ENCODE measurements at regions not wholly inside any gene's neighbourhood (a gene's known extent, or its start where the extent isn't known, plus 50 kb on each side); places are given as distances from the start of the nearest gene placed in this dataset.

DNA sequence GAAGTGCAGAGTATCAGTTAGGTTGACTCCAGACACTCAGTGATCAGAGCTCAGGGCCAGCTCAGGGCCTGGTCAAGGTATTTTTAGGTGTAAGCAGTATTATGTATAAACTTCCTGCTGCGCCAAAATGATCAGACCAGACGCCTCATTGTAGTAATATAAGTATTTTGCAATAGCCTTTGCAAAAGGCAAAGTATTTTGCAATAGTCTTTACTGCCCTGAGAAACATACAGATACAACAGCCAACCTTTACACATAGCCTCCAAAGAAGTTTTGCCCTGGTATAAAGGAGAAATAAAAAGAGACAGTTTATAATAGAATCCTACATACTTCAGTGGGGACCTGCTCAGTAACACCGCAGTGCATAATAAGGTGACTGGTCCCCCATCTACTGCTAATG lies 333.0 kb upstream of the EEF2KMT start:
- ATAC-seq (no peak), DNase-seq (no peak)
- no peak overlapping the region for H3K27ac Mint-ChIP-seq
- peaks cover 2% of the 10 kb centered on the region for H3K27me3 Mint-ChIP-seq
- H3K4me3 Mint-ChIP-seq, result no peak overlapping the region
- no peaks in the 10 kb centered on the region for H3K4me1 Mint-ChIP-seq
- no peaks in the 10 kb centered on the region for H3K9me3 Mint-ChIP-seq

- no peak for ATAC-seq
- H3K4me3 Mint-ChIP-seq, result no peak overlapping the region
- H3K4me1 Mint-ChIP-seq, result no peaks in the 10 kb centered on the region
- peaks cover 5% of the 10 kb centered on the region for H3K27me3 Mint-ChIP-seq
- no peaks in the 10 kb centered on the region for H3K9me3 Mint-ChIP-seq
- no peak for DNase-seq
- H3K27ac Mint-ChIP-seq, result no peak overlapping the region
Observed at GRCh38 chr16:5428932-5429331, 331.3 kb upstream of the EEF2KMT start.

- ATAC-seq (no peak), DNase-seq (no peak)
- H3K4me1 Mint-ChIP-seq, result no peaks in the 10 kb centered on the region
- peaks cover 5% of the 10 kb centered on the region for H3K27me3 Mint-ChIP-seq
- H3K4me3 Mint-ChIP-seq, result no peak overlapping the region
- no peak overlapping the region for H3K27ac Mint-ChIP-seq
- no peaks in the 10 kb centered on the region for H3K9me3 Mint-ChIP-seq
Observed at GRCh38 chr16:5427571-5427970, 330.0 kb upstream of the EEF2KMT start.

GRCh38 chr16:5422643-5423496 lies 325.3 kb upstream of the EEF2KMT start:
- Mint-ChIP-seq H3K4me3 (no peak overlapping the region), H3K9me3 (no peaks in the 10 kb centered on the region), H3K27ac (no peak overlapping the region), H3K27me3 (peaks cover 17% of the 10 kb centered on the region), H3K4me1 (no peaks in the 10 kb centered on the region)
- ATAC-seq (no peak), DNase-seq (no peak)

DNA sequence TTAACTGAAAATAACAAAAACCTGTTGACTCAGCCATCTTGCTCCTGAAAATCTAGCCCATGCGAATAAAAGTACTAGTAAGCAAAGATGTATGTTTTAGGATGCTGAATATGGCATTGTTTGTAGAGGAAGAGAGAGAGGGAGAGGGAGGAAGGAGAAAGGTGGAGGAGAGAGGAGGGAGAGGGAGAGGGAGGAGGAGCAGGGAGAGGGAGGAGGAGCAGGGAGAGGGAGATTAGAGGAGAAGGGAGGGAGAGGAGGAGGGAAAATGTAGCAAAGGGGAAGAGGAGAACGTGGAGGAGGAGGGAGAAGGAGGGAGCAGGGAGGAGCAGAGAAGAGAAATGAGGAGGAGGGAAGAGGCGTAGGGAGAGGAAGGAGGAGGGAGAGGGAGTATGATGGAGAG lies 324.5 kb upstream of the EEF2KMT start:
- Mint-ChIP-seq H3K4me3 (no peak overlapping the region), H3K4me1 (no peaks in the 10 kb centered on the region), H3K27ac (no peak overlapping the region), H3K27me3 (peaks cover 17% of the 10 kb centered on the region), H3K9me3 (no peaks in the 10 kb centered on the region)
- DNase-seq, result no peak
- no peak for ATAC-seq

DNA sequence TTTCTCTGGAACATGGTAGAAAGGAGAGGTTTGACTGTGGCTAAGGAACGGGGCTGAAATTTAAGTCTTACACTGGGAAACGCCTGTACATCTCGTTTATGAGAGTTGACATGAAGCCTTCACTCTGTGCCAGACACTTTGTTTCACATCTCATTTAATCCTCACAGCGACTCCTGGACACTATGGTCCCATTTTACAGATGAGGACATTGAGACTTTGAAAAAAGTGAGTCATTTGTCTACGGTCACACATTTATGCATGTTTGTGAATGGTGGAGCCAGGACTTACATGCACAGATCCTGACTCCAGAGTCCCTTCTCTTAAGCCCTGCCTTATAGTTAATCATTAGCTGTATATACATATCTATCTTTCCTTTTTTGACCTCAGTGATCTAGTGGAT lies 318.4 kb upstream of the EEF2KMT start:
- H3K9me3 Mint-ChIP-seq, result peaks cover 1 to 19% of the 10 kb centered on the region in 2 donors
- DNase-seq (no peak), ATAC-seq (no peak)
- H3K27ac Mint-ChIP-seq, result no peak overlapping the region
- H3K4me3 Mint-ChIP-seq, result no peak overlapping the region
- H3K27me3 Mint-ChIP-seq, result peaks cover 22% of the 10 kb centered on the region
- no peaks in the 10 kb centered on the region for H3K4me1 Mint-ChIP-seq

- H3K27ac Mint-ChIP-seq, result no peak overlapping the region
- DNase-seq (no peak), ATAC-seq (no peak)
- peaks cover 6 to 22% of the 10 kb centered on the region in 2 donors for H3K9me3 Mint-ChIP-seq
- no peaks in the 10 kb centered on the region for H3K4me1 Mint-ChIP-seq
- peaks cover 25% of the 10 kb centered on the region for H3K27me3 Mint-ChIP-seq
- no peak overlapping the region for H3K4me3 Mint-ChIP-seq
Observed at GRCh38 chr16:5415123-5415522, 317.5 kb upstream of the EEF2KMT start.

DNA sequence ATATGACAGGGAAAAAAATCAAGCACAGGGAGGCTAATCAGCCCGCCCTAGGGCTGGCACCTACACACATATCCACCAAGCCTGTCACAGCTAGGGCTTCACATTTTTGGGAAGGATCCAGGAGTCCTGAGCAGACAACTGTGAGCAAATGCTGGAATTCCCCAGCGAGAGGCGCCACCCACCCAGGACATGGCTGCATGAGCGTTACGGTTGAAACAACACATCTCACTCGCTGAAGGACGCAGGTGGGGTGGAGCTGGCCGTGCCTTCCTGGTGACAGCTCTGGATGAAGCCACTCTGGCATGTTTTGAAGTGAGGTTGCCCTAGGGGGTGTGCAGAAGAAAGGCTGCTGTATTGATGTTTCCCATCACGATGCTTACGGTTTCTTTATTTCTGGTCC lies 315.1 kb upstream of the EEF2KMT start:
- peaks cover 13% of the 10 kb centered on the region for H3K27me3 Mint-ChIP-seq

DNA sequence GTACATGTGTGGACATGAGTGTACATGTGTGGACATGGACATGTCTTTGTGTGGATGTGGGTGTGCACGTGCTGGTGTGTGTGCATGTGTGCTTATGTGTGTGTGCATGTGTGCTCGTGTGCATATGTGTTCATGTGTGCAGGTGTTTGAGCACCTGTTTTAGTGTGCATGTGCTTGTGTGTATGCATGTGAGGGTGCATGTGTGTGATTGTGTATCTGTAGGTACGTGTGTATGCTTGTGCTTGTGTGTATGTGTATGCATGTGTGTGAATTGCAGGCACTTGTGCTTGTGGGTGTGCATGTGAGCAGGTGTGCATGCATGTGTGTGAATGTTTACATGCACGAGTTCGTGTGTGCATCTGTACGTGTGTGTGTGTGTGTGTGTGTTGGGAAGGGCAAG lies 300.6 kb upstream of the EEF2KMT start:
- Mint-ChIP-seq H3K4me1 (no peaks in the 10 kb centered on the region), H3K9me3 (no peaks in the 10 kb centered on the region), H3K4me3 (no peak overlapping the region), H3K27ac (no peak overlapping the region), H3K27me3 (peaks cover 11% of the 10 kb centered on the region)
- ATAC-seq, result no peak
- no peak for DNase-seq

More for the DNA sequence above, 315.1 kb upstream of the EEF2KMT start:
- DNase-seq (no peak), ATAC-seq (no peak)
- Mint-ChIP-seq H3K27ac (no peak overlapping the region), H3K4me1 (no peaks in the 10 kb centered on the region), H3K4me3 (no peak overlapping the region), H3K9me3 (peaks cover 6 to 22% of the 10 kb centered on the region in 2 donors)

DNA sequence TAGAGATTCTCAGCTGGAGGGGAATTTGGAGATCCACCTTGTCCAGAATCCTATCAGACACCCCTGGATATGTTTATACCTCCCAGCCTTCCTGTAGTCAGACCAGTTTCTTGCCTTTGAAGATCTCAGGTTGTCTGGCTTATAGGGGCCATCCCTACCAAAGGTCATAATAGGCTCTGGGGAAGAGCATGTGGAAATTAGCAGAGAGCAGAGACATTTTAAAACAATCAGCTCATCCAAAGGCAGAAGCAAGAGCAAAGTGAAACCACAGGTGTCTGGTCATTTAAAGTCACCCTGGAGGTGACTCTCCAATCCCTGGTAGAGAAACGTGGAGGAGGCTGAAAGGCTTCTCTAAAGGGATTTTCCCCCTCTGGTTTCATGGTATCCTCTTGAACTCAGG lies 299.3 kb upstream of the EEF2KMT start:
- Mint-ChIP-seq H3K9me3 (no peaks in the 10 kb centered on the region), H3K4me3 (no peak overlapping the region), H3K4me1 (no peaks in the 10 kb centered on the region), H3K27ac (no peak overlapping the region), H3K27me3 (peaks cover 7% of the 10 kb centered on the region)
- ATAC-seq, result no peak
- no peak for DNase-seq

DNA sequence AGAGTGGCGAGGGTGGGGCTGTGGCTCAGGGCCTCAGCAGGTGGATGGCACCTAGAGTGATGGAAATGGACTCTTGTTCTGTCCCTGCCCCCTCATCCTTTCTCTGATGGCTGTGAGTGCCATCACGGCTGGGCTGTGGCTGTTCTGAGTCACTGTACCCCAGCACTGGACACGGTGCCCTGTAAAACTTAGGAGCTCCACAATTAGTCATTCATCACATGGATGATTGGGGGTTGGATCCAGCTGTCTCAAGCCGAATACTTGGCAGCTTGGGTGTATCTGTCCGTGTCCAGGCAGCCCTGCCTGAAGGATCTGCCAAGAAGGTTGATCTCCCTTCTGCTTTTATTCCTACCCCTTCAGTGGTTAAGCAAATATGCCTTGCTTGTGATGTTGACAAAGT lies 295.5 kb upstream of the EEF2KMT start:
- ATAC-seq, result no peak
- DNase-seq, result no peak
- H3K4me3 Mint-ChIP-seq, result no peak overlapping the region
- no peaks in the 10 kb centered on the region for H3K9me3 Mint-ChIP-seq
- H3K27ac Mint-ChIP-seq, result no peak overlapping the region
- H3K4me1 Mint-ChIP-seq, result no peaks in the 10 kb centered on the region
- no peaks in the 10 kb centered on the region for H3K27me3 Mint-ChIP-seq

DNA sequence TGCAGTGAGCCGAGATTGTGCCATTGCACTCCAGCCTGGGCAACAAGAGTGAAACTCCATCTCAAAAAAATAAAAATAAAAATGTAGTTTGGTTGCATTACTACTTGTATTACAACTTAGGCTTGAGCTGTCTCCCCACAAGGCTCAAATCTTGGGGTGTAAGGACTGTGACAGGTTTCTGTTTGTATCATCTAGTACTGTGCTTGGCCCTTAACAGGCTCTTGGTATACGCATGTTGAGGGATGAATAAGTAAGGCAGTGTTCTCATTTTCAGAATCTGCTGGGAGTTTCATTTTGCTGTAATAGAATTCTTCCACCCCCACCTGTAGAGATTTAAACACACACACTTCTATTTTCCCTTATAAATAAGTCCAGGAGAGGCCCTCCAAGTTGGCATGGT lies 289.4 kb upstream of the EEF2KMT start:
- no peak for DNase-seq
- Mint-ChIP-seq H3K4me3 (no peak overlapping the region), H3K9me3 (peaks cover 0 to 9% of the 10 kb centered on the region in 2 donors), H3K4me1 (no peaks in the 10 kb centered on the region), H3K27me3 (no peaks in the 10 kb centered on the region), H3K27ac (no peak overlapping the region)
- no peak for ATAC-seq

GRCh38 chr16:5385811-5386210 lies 288.2 kb upstream of the EEF2KMT start:
- DNase-seq (no peak), ATAC-seq (no peak)
- Mint-ChIP-seq H3K27me3 (no peaks in the 10 kb centered on the region), H3K4me1 (no peaks in the 10 kb centered on the region), H3K9me3 (peaks cover 0 to 9% of the 10 kb centered on the region in 2 donors), H3K4me3 (no peak overlapping the region), H3K27ac (no peak overlapping the region)

DNA sequence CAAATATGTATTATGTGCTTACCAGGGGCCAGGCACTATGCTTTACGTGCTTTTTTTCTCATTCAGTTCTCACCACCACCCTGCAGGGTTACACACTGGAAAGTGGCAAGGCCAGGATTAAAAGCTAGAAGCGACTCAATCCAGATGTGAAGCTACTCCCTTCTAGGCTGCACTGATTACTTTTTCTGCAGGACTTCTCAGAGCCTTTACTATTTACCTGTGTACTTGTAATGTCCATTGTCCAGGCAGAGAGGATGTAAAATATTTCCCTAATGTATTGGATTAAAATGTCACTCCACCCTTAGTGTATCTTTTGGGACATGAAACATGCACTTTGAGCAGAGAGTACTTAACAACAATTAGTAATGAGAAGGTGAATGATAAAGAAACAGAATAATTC lies 287.5 kb upstream of the EEF2KMT start:
- no peaks in the 10 kb centered on the region for H3K27me3 Mint-ChIP-seq

DNA sequence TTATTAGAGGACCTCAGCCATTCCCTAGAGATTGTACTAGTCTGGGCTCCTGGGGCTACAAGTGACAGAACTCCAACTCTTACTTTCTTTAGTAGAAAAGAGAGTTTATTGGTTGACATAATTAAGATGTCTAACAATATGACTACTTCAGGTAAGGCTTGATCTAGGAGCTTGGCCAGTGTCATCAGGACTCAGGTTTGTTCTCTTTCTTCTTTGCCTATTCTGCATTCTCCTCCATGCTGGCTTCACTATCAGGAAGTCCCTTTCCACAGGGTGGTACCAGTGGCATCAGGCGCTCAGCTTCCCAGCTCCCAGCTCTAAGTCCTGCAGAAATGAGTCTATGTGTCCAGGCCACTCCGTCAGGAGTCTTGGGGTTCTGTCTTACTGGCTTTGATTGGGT lies 286.1 kb upstream of the EEF2KMT start:
- no peak overlapping the region for H3K4me3 Mint-ChIP-seq
- DNase-seq (no peak), ATAC-seq (no peak)
- peaks cover 0 to 9% of the 10 kb centered on the region in 2 donors for H3K9me3 Mint-ChIP-seq
- H3K4me1 Mint-ChIP-seq, result no peaks in the 10 kb centered on the region
- no peaks in the 10 kb centered on the region for H3K27me3 Mint-ChIP-seq
- H3K27ac Mint-ChIP-seq, result no peak overlapping the region

More for the DNA sequence above, 287.5 kb upstream of the EEF2KMT start:
- DNase-seq (no peak), ATAC-seq (no peak)
- peaks cover 0 to 9% of the 10 kb centered on the region in 2 donors for H3K9me3 Mint-ChIP-seq
- H3K27ac Mint-ChIP-seq, result no peak overlapping the region
- no peak overlapping the region for H3K4me3 Mint-ChIP-seq
- no peaks in the 10 kb centered on the region for H3K4me1 Mint-ChIP-seq

GRCh38 chr16:5382484-5382883 lies 284.9 kb upstream of the EEF2KMT start:
- no peak for DNase-seq
- H3K4me3 Mint-ChIP-seq, result no peak overlapping the region
- ATAC-seq, result no peak
- H3K27me3 Mint-ChIP-seq, result peaks cover 10% of the 10 kb centered on the region
- peaks cover 0 to 9% of the 10 kb centered on the region in 2 donors for H3K9me3 Mint-ChIP-seq
- no peaks in the 10 kb centered on the region for H3K4me1 Mint-ChIP-seq
- no peak overlapping the region for H3K27ac Mint-ChIP-seq

GRCh38 chr16:5381481-5381880 lies 283.9 kb upstream of the EEF2KMT start:
- Mint-ChIP-seq H3K4me3 (no peak overlapping the region), H3K27me3 (peaks cover 19% of the 10 kb centered on the region), H3K27ac (no peak overlapping the region), H3K9me3 (peaks cover 0 to 9% of the 10 kb centered on the region in 2 donors), H3K4me1 (no peaks in the 10 kb centered on the region)
- ATAC-seq (no peak), DNase-seq (no peak)
